ENCODE measurements at regions not wholly inside any gene's neighbourhood (a gene's known extent, or its start where the extent isn't known, plus 50 kb on each side); places are given as distances from the start of the nearest gene placed in this dataset.
A peak's percentile ranks its signal among the peaks of the same experiment; 100 is the strongest.
"Not testable (repeated sequence)": the region's sequence is repeated elsewhere in the genome, so short reads cannot be mapped to it uniquely, and the experiment has no call there.

GRCh38 chr16:29094729-29095624 is 110.1 kb downstream of the LAT start:
- DNase-seq, result not testable (repeated sequence)

GRCh38 chr16:29094325-29094724 is 109.5 kb downstream of the LAT start:
- DNase-seq, result not testable (repeated sequence)

- not testable (repeated sequence) for DNase-seq
Observed at GRCh38 chr16:29089679-29090078, 104.8 kb downstream of the LAT start.

GRCh38 chr16:29087673-29088072 is 102.8 kb downstream of the LAT start:
- not testable (repeated sequence) for DNase-seq

- DNase-seq, result peak in 1 of 2 experiments; percentile 6
Observed at GRCh38 chr16:29081829-29082639, 97.2 kb downstream of the LAT start.

GRCh38 chr16:29074554-29075402 is 89.9 kb downstream of the LAT start:
- not testable (repeated sequence) for DNase-seq

- not testable (repeated sequence) for DNase-seq
Observed at GRCh38 chr16:29062235-29062634, 77.4 kb downstream of the LAT start.

- not testable (repeated sequence) for DNase-seq
Observed at GRCh38 chr16:29061467-29061921, 76.6 kb downstream of the LAT start.

GRCh38 chr16:29060022-29060810 is 75.4 kb downstream of the LAT start:
- not testable (repeated sequence) for DNase-seq

GRCh38 chr16:29059575-29059974 is 74.7 kb downstream of the LAT start:
- not testable (repeated sequence) for DNase-seq

All from SW 1271 (cell line).